ENCODE measurements at regions not wholly inside any gene's neighbourhood (a gene's known extent, or its start where the extent isn't known, plus 50 kb on each side); places are given as distances from the start of the nearest gene placed in this dataset.
"Not testable (repeated sequence)": the region's sequence is repeated elsewhere in the genome, so short reads cannot be mapped to it uniquely, and the experiment has no call there.

DNA sequence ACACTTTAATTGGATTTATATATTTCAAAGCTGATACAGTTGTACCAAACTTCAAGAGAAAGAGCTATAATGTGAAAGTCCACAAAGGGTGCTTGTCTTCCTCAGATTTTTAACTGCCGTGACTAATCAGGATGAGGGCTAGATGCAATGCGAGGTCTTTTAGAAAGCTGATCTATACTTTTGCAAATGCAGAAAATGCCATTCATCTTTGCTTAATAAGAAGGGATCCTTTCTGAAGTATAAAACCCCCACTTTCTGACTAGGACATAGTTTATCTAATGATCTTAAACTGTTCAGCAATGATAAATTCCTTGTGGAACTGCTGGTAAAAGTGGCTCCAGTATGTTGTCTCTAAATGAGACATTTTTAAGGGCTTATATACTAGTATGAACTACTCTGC is 102.7 kb upstream of the NGF start:
- H3K23me2 ChIP-seq (ENCODE audit: insufficient read length, low read depth, low read length, poor library complexity, severe bottlenecking): no peaks in the 10 kb centered on the region
- H2AFZ ChIP-seq (ENCODE audit: low read length): no peak overlapping the region
- H3K23ac ChIP-seq (ENCODE audit: insufficient read length, low read depth, low read length): no peak overlapping the region
- H4K91ac ChIP-seq (ENCODE audit: insufficient read length, low read depth, low read length): no peak overlapping the region
- Mint-ChIP-seq H3K4me1 (peaks cover 13 to 20% of the 10 kb centered on the region in 2 experiments), H3K4me3 (no peak overlapping the region), H3K9me3 (no peaks in the 10 kb centered on the region), H3K27ac (no peak overlapping the region), H3K27me3 (ENCODE audit: low read depth) (no peaks in the 10 kb centered on the region), H3K36me3 (ENCODE audit: insufficient read depth in 1 of 3, low read depth in 3 of 3) (no peaks in the 10 kb centered on the region; a peak in 1 of 7 replicates)
- no peak overlapping the region for H3K4ac ChIP-seq (ENCODE audit: low read depth, low read length)
- no peaks in the 10 kb centered on the region for H3K9me3 ChIP-seq (ENCODE audit: control insufficient read depth, low read depth, low read length)
- no peaks in the 10 kb centered on the region for H3K27me3 ChIP-seq (ENCODE audit: insufficient read depth, low read length)
- no peak overlapping the region for H2BK120ac ChIP-seq (ENCODE audit: low read depth, low read length, poor library complexity, severe bottlenecking)
- H3K4me1 ChIP-seq (ENCODE audit: insufficient read depth, low read length): no peaks in the 10 kb centered on the region
- H3K27ac ChIP-seq (ENCODE audit: insufficient read length, low read depth, low read length): no peak overlapping the region
- H3K4me2 ChIP-seq (ENCODE audit: insufficient read depth, insufficient read length, low read length): no peak overlapping the region
- H2AK5ac ChIP-seq (ENCODE audit: insufficient read length, low read length): no peak overlapping the region
- no peak overlapping the region for H3K9ac ChIP-seq (ENCODE audit: extremely low read depth, insufficient read length, low read length)
- DNase-seq: no peak
- H2BK15ac ChIP-seq (ENCODE audit: low read depth, low read length): no peak overlapping the region
- no peak overlapping the region for H2BK5ac ChIP-seq (ENCODE audit: insufficient read length, low read length)
- no peak for TF ChIP-seq CTCF (conservative IDR thresholded peaks at IDR 0.05)
- H2BK12ac ChIP-seq (ENCODE audit: insufficient read length, low read depth, low read length): no peak overlapping the region
- no peaks in the 10 kb centered on the region for H3K79me2 ChIP-seq (ENCODE audit: insufficient read depth, low read length)
- H3T11ph ChIP-seq (ENCODE audit: low read length): no peak overlapping the region
- no peak overlapping the region for H3K56ac ChIP-seq (ENCODE audit: insufficient read length, low read depth, low read length)
- H4K20me1 ChIP-seq (ENCODE audit: control insufficient read depth, insufficient read depth, insufficient read length): no peaks in the 10 kb centered on the region
- no peak overlapping the region for H4K8ac ChIP-seq (replicated peaks; ENCODE audit: insufficient read length, low read depth, low read length)
- H3K14ac ChIP-seq (ENCODE audit: insufficient read depth, low read length): no peak overlapping the region
- H2BK20ac ChIP-seq (ENCODE audit: low read depth, low read length, poor library complexity, severe bottlenecking): no peak overlapping the region
- H3K79me1 ChIP-seq (ENCODE audit: insufficient read depth, low read depth, low read length, poor library complexity, severe bottlenecking): no peaks in the 10 kb centered on the region
- no CpG with 5 or more reads among the region's 2 CpGs for WGBS (ENCODE audit: extremely low coverage, insufficient read length, low lambda C conversion rate)
- H4K5ac ChIP-seq (ENCODE audit: insufficient read length, low read depth, low read length): no peak overlapping the region
- no peak overlapping the region for H3K18ac ChIP-seq (ENCODE audit: insufficient read length, low read depth, low read length)

- H3K79me2 ChIP-seq (ENCODE audit: insufficient read depth, low read length); H3K79me1 ChIP-seq (ENCODE audit: insufficient read depth, low read depth, low read length, poor library complexity, severe bottlenecking); DNase-seq; H2BK120ac ChIP-seq (ENCODE audit: low read depth, low read length, poor library complexity, severe bottlenecking); H3K4ac ChIP-seq (ENCODE audit: low read depth, low read length); H3K9me3 ChIP-seq (ENCODE audit: control insufficient read depth, low read depth, low read length); H4K20me1 ChIP-seq (ENCODE audit: control insufficient read depth, insufficient read depth, insufficient read length); H2BK20ac ChIP-seq (ENCODE audit: low read depth, low read length, poor library complexity, severe bottlenecking); H3K4me2 ChIP-seq (ENCODE audit: insufficient read depth, insufficient read length, low read length); H4K5ac ChIP-seq (ENCODE audit: insufficient read length, low read depth, low read length); H3K23ac ChIP-seq (ENCODE audit: insufficient read length, low read depth, low read length); H3K27me3 Mint-ChIP-seq (ENCODE audit: low read depth); H2BK5ac ChIP-seq (ENCODE audit: insufficient read length, low read length); H3K18ac ChIP-seq (ENCODE audit: insufficient read length, low read depth, low read length); H2BK12ac ChIP-seq (ENCODE audit: insufficient read length, low read depth, low read length); H3K27me3 ChIP-seq (ENCODE audit: insufficient read depth, low read length); H3T11ph ChIP-seq (ENCODE audit: low read length); H3K56ac ChIP-seq (ENCODE audit: insufficient read length, low read depth, low read length); H3K27ac Mint-ChIP-seq; H3K23me2 ChIP-seq (ENCODE audit: insufficient read length, low read depth, low read length, poor library complexity, severe bottlenecking); H4K8ac ChIP-seq (replicated peaks; ENCODE audit: insufficient read length, low read depth, low read length); H3K14ac ChIP-seq (ENCODE audit: insufficient read depth, low read length); H3K9ac ChIP-seq (ENCODE audit: extremely low read depth, insufficient read length, low read length); H3K9me3 Mint-ChIP-seq; H3K4me3 Mint-ChIP-seq; H3K36me3 Mint-ChIP-seq (ENCODE audit: insufficient read depth in 1 of 3, low read depth in 3 of 3); H2AFZ ChIP-seq (ENCODE audit: low read length); H3K27ac ChIP-seq (ENCODE audit: insufficient read length, low read depth, low read length); H2BK15ac ChIP-seq (ENCODE audit: low read depth, low read length); H2AK5ac ChIP-seq (ENCODE audit: insufficient read length, low read length); H4K91ac ChIP-seq (ENCODE audit: insufficient read length, low read depth, low read length); H3K4me1 ChIP-seq (ENCODE audit: insufficient read depth, low read length): not testable (repeated sequence)
- H3K4me1 Mint-ChIP-seq: peaks cover 13 to 21% of the 10 kb centered on the region in 2 experiments
- WGBS (ENCODE audit: extremely low coverage, insufficient read length, low lambda C conversion rate): no CpG with 5 or more reads among the region's 3 CpGs
These were observed 101.5 kb upstream of the NGF start for GRCh38 chr1:115439520-115439919.

Data from H9 (cell line).